HepG2 (cell line): ENCODE measurements at regions not wholly inside any gene's neighbourhood (a gene's known extent, or its start where the extent isn't known, plus 50 kb on each side); places are given as distances from the start of the nearest gene placed in this dataset.

Experiments
- ATAC-seq: fragments of 200-7000 bp; cut with Tn5 transposase; 3 replicates; pipeline ENCODE4 v1.9.1; 2020; ENCODE audit warnings: mild to moderate bottlenecking, moderate library complexity
- BruUV-seq: library from RNA; stranded (reverse); fragments of 400-500 nt; replicated peaks from 2 replicates; lab custom pipeline; 2021; lab: Mats Ljungman, UMichigan
- CTCF ChIA-PET: fragments of 300-600 bp; formaldehyde crosslinking; extraction: SDS; loops from one replicate; lab custom pipeline; 2021; ENCODE audit warnings: low total read pairs, inconsistent platforms, low intra/inter-chr PET ratio; lab: Yijun Ruan, JAX
- POLR2A ChIA-PET: fragments of 350-600 bp; sonication (Branson Sonifier 250); formaldehyde crosslinking; loops from one replicate; lab custom pipeline; 2020; ENCODE audit warnings: antibody characterized with exemption, inconsistent platforms; lab: Yijun Ruan, JAX
- DNase-seq: peaks from one replicate; pipeline ENCODE4 v3.0.0-alpha.2; 2015; ENCODE audit warnings: low spot score
- FAIRE-seq: peaks from 3 replicates; lab custom pipeline; 2011; peaks lifted over from hg19 to GRCh38; lab: Jason Lieb, UNC
- H2AFZ ChIP-seq: one replicate; pipeline ENCODE4 v1.6.1; 2011; ENCODE audit warnings: low read length, inconsistent platforms
- H3K27ac ChIP-seq: fragments of 300-600 bp; 3 replicates; pipeline ENCODE4 v1.8.0; 2011; ENCODE audit warnings: mixed run types, mild to moderate bottlenecking, mixed read lengths, low read length, inconsistent platforms; ENCODE audit not compliant: insufficient read depth; ENCODE audit errors: extremely low read length
- H3K27me3 ChIP-seq, 2 experiments: fragments of 200-600 bp in 1 of 2; 2 replicates in 1 of 2; 3 replicates in 1 of 2; pipeline versions ENCODE4 v1.6.0 to v1.8.0; 2011; ENCODE audit warnings: low read length in 2 of 2, mild to moderate bottlenecking in 2 of 2, moderate library complexity in 2 of 2, inconsistent platforms in 1 of 2; ENCODE audit not compliant: insufficient read depth in 2 of 2, control insufficient read depth in 1 of 2
- H3K36me3 ChIP-seq, 2 experiments: fragments of 200-600 bp in 1 of 2; replicated peaks in 1 of 2; 2 replicates in 1 of 2; 3 replicates in 1 of 2; pipeline versions ENCODE4 v1.5.1 to v1.8.0; 2011; ENCODE audit warnings: low read length in 2 of 2, inconsistent platforms in 1 of 2; ENCODE audit not compliant: insufficient read depth in 2 of 2, control insufficient read depth in 1 of 2
- H3K4me1 ChIP-seq: 2 replicates; pipeline ENCODE4 v1.5.1; 2012; ENCODE audit warnings: low read length, inconsistent platforms; ENCODE audit not compliant: insufficient read depth
- H3K4me2 ChIP-seq: 2 replicates; pipeline ENCODE4 v1.6.0; 2011; ENCODE audit warnings: low read depth, low read length, inconsistent platforms
- H3K4me3 ChIP-seq, 3 experiments: fragments of 200-600 bp in 1 of 3; sonication (generic), shearing (Covaris generic) in 1 of 3; replicated peaks in 1 of 3; 2 replicates each; pipeline ENCODE4 v1.5.1; 2011 to 2016; ENCODE audit warnings: low read length in 3 of 3, inconsistent platforms in 2 of 3, low read depth in 2 of 3, mild to moderate bottlenecking in 2 of 3, control low read depth in 1 of 3, mixed read lengths in 1 of 3; ENCODE audit not compliant: insufficient read depth in 1 of 3
- H3K79me2 ChIP-seq: one replicate; pipeline ENCODE4 v1.6.1; 2011; ENCODE audit warnings: low read length, inconsistent platforms; ENCODE audit not compliant: insufficient read depth
- H3K9ac ChIP-seq: 2 replicates; pipeline ENCODE4 v1.6.0; 2011; ENCODE audit warnings: mild to moderate bottlenecking, low read depth, low read length, inconsistent platforms; ENCODE audit not compliant: insufficient read depth
- H3K9me3 ChIP-seq: 2 replicates; pipeline ENCODE4 v1.5.1; 2012; ENCODE audit warnings: mild to moderate bottlenecking, low read length
- H4K20me1 ChIP-seq: 2 replicates; pipeline ENCODE4 v1.6.0; 2011; ENCODE audit warnings: inconsistent platforms, mild to moderate bottlenecking, low read length, moderate library complexity; ENCODE audit not compliant: insufficient read depth
- KDM2A ChIP-seq: sonication (generic); formaldehyde crosslinking; IDR thresholded peaks from 2 replicates; pipeline ENCODE4 v1.4.0; 2020; ENCODE audit warnings: low read depth, missing genetic modification reagents, borderline replicate concordance
- MAFG ChIP-seq: sonication (generic); formaldehyde crosslinking; IDR thresholded peaks from 2 replicates; pipeline ENCODE4 v1.5.1; 2020; ENCODE audit warnings: mild to moderate bottlenecking, missing genetic modification reagents
- NFATC3 ChIP-seq: sonication (generic); formaldehyde crosslinking; IDR thresholded peaks from 2 replicates; pipeline ENCODE4 v1.5.1; 2020; ENCODE audit warnings: mild to moderate bottlenecking, missing genetic modification reagents
- PAF1 ChIP-seq: IDR thresholded peaks from 2 replicates; pipeline ENCODE4 v1.6.1; 2016; ENCODE audit warnings: missing genetic modification reagents, missing compliant biosample characterization
- ZNF484 ChIP-seq: sonication (generic); formaldehyde crosslinking; IDR thresholded peaks from 2 replicates; pipeline ENCODE4 v1.5.1; 2020; ENCODE audit warnings: mild to moderate bottlenecking, low read depth, missing genetic modification reagents, borderline replicate concordance
- ZNF780A ChIP-seq: sonication (generic); formaldehyde crosslinking; IDR thresholded peaks from 2 replicates; pipeline ENCODE4 v1.8.0; 2022; ENCODE audit warnings: mild to moderate bottlenecking, missing genetic modification reagents, moderate library complexity
- ZNF800 ChIP-seq: sonication (generic); formaldehyde crosslinking; IDR thresholded peaks from 2 replicates; pipeline ENCODE4 v1.4.0; 2020; ENCODE audit warnings: missing genetic modification reagents
- ZSCAN20 ChIP-seq: sonication (generic); formaldehyde crosslinking; IDR thresholded peaks from 2 replicates; pipeline ENCODE4 v1.4.0; 2020; ENCODE audit warnings: missing genetic modification reagents, mild to moderate bottlenecking, borderline replicate concordance
- WGBS: methylation state at CpG from one replicate; pipeline ENCODE4 v1.1.6; 2017; ENCODE audit warnings: low lambda C conversion rate; 5-methylcytosine and 5-hydroxymethylcytosine counted together
- in situ Hi-C: cut with HindIII; loops from 2 replicates; pipeline ENCODE4 v1.10.0; 2017; ENCODE audit warnings: low pct_unique_long_range_greater_than_20kb; ENCODE audit not compliant: extremely low pct_ligation_motif_present
- intact Hi-C: fragments of 100-400 bp; cut with micrococcal nuclease; formaldehyde crosslinking; loops from one replicate; pipeline ENCODE4 v1.10.0; 2022; ENCODE audit not compliant: unreplicated experiment

- in situ Hi-C loops, result no loop called here
Measured at GRCh38 chr4:171710743-171711142, 102.5 kb upstream of the GALNTL6 start.

More at GRCh38 chr4:171710743-171711142, 102.5 kb upstream of the GALNTL6 start:
- no peak for TF ChIP-seq PAF1 (CRISPR knock-in tag)
- no peak for TF ChIP-seq ZNF800 (CRISPR knock-in tag)
- TF ChIP-seq ZNF780A, result no peak
- no peak for TF ChIP-seq KDM2A (CRISPR knock-in tag)
- TF ChIP-seq MAFG (CRISPR knock-in tag), result no peak
- TF ChIP-seq ZNF484 (CRISPR knock-in tag), result no peak
- TF ChIP-seq NFATC3 (CRISPR knock-in tag), result no peak
- no peak for TF ChIP-seq ZSCAN20 (CRISPR knock-in tag)
- FAIRE-seq (no peak), DNase-seq (no peak), ATAC-seq (no peak)
- H3K9me3 ChIP-seq, result no peaks in the 10 kb centered on the region
- intact Hi-C loops, result no loop called here
- no peak overlapping the region for H3K9ac ChIP-seq
- H3K27ac ChIP-seq, result no peak overlapping the region
- H3K4me1 ChIP-seq, result no peaks in the 10 kb centered on the region
- 8% methylated on average over 1 of the region's 1 CpG for WGBS
- H4K20me1 ChIP-seq, result no peaks in the 10 kb centered on the region
- CTCF ChIA-PET, result no interaction called here
- H3K4me2 ChIP-seq, result no peak overlapping the region
- H3K36me3 ChIP-seq, result no peaks in the 10 kb centered on the region
- no TSS peak for BruUV-seq
- no peak overlapping the region for H2AFZ ChIP-seq
- POLR2A ChIA-PET, result no interaction called here
- H3K4me3 ChIP-seq, result no peak overlapping the region
- H3K79me2 ChIP-seq, result no peaks in the 10 kb centered on the region
- H3K27me3 ChIP-seq, result no peaks in the 10 kb centered on the region
